Gastrocnemius medialis (tissue), 4 donors: ENCODE measurements at regions not wholly inside any gene's neighbourhood (a gene's known extent, or its start where the extent isn't known, plus 50 kb on each side); places are given as distances from the start of the nearest gene placed in this dataset.

Source experiments
- CTCF ChIP-seq, 5 experiments: fragments of 450-650 bp in 3 of 5; fragments of 200-600 bp in 2 of 5; sonication (generic) in 2 of 5; IDR thresholded peaks in 4 of 5; conservative IDR thresholded peaks in 1 of 5; 1 replicate in 4 of 5; 2 replicates in 1 of 5; pipeline ENCODE4 v1.5.1; 2016 to 2019; ENCODE audit warnings: antibody characterized with exemption in 5 of 5, mild to moderate bottlenecking in 3 of 5, moderate library complexity in 3 of 5
- POLR2A ChIP-seq, 2 donors: fragments of 450-650 bp; IDR thresholded peaks; one replicate each; pipeline ENCODE4 v1.6.1; 2017; ENCODE audit warnings: antibody characterized with exemption in 2 of 2, mild to moderate bottlenecking in 2 of 2, moderate library complexity in 2 of 2

- TF ChIP-seq CTCF (IDR thresholded peaks at IDR 0.05 in 4 of 5, conservative IDR thresholded peaks at IDR 0.05 in 1 of 5) (no peak), POLR2A (IDR thresholded peaks at IDR 0.05) (no peak)
Measured at GRCh38 chr10:125231813-125232475, 71.6 kb upstream of the CTBP2 start.
